Lower leg skin (tissue), 4 donors: ENCODE measurements at regions not wholly inside any gene's neighbourhood (a gene's known extent, or its start where the extent isn't known, plus 50 kb on each side); places are given as distances from the start of the nearest gene placed in this dataset.

Experiments used
- DNase-seq, 2 donors: peaks; one replicate each; pipeline ENCODE4 v3.0.0-alpha.2; 2019; ENCODE audit warnings: low spot score in 2 of 2
- H3K4me3 ChIP-seq: fragments of 200-600 bp; sonication (generic); 2 replicates; pipeline ENCODE4 v1.5.1; 2017; ENCODE audit warnings: mild to moderate bottlenecking, low read depth; ENCODE audit not compliant: poor library complexity, severe bottlenecking
- POLR2A ChIP-seq, 2 donors: fragments of 450-650 bp; IDR thresholded peaks; one replicate each; pipeline ENCODE4 v1.6.1; 2016 to 2017; ENCODE audit warnings: antibody characterized with exemption in 2 of 2, mild to moderate bottlenecking in 1 of 2, moderate library complexity in 1 of 2
- WGBS, 2 donors: methylation state at CpG; one replicate each; pipeline ENCODE4 v1.1.5; 2018; 5-methylcytosine and 5-hydroxymethylcytosine counted together
- intact Hi-C: fragments of 100-400 bp; cut with DNase I; formaldehyde crosslinking; loops from one replicate; pipeline ENCODE4 v1.15.0; 2023; ENCODE audit warnings: low total_unique reads
- TF ChIP-seq, protein P1 (sequence below), 3 donors: fragments of 450-650 bp; IDR thresholded peaks; one replicate each; pipeline ENCODE4 v1.5.1; 2016; ENCODE audit warnings: antibody characterized with exemption in 3 of 3, mild to moderate bottlenecking in 3 of 3, moderate library complexity in 2 of 3

DNA sequence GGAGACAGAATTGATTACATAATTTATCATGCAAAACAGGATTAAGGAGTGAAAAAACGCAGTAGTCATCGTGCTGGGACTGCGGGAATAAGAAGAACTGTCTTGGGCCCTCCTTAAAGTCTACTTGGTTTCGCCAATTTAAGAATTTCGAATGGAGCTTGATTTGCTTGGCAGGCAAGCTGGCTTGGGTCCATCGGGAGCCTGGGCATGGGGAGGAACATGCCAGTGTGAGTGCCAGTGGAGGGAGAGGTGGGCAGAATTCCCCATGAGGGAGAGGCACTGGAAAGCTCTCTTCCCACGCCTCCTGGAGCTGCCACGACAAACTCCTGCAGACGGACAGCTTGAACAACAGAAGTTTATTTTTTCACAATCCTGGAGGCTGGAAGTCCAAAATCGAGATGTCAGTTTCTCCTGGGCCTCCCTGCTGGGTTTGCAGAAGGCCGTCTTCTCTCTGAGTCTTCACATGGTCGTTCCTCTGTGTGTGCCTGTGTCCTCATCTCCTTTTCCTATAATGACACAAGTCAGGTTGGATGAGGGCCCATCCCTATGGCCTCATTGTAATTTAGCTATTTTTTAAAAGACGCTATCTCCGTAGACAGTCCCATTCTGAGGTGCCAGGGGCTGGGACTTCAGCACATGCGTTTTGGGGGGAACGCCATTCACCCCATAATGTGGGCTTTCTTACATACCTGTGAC is 528.7 kb upstream of the DPP6 start:
- no peak for DNase-seq
- 56 to 60% methylated on average over 16 of the region's 16 CpGs for WGBS, 2 donors
- no peak for TF ChIP-seq POLR2A (IDR thresholded peaks at IDR 0.05)
- TF ChIP-seq, protein P1, sequence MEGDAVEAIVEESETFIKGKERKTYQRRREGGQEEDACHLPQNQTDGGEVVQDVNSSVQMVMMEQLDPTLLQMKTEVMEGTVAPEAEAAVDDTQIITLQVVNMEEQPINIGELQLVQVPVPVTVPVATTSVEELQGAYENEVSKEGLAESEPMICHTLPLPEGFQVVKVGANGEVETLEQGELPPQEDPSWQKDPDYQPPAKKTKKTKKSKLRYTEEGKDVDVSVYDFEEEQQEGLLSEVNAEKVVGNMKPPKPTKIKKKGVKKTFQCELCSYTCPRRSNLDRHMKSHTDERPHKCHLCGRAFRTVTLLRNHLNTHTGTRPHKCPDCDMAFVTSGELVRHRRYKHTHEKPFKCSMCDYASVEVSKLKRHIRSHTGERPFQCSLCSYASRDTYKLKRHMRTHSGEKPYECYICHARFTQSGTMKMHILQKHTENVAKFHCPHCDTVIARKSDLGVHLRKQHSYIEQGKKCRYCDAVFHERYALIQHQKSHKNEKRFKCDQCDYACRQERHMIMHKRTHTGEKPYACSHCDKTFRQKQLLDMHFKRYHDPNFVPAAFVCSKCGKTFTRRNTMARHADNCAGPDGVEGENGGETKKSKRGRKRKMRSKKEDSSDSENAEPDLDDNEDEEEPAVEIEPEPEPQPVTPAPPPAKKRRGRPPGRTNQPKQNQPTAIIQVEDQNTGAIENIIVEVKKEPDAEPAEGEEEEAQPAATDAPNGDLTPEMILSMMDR (IDR thresholded peaks at IDR 0.05) = no peak
- intact Hi-C loops = no loop called here
- H3K4me3 ChIP-seq = no peak overlapping the region

DNA sequence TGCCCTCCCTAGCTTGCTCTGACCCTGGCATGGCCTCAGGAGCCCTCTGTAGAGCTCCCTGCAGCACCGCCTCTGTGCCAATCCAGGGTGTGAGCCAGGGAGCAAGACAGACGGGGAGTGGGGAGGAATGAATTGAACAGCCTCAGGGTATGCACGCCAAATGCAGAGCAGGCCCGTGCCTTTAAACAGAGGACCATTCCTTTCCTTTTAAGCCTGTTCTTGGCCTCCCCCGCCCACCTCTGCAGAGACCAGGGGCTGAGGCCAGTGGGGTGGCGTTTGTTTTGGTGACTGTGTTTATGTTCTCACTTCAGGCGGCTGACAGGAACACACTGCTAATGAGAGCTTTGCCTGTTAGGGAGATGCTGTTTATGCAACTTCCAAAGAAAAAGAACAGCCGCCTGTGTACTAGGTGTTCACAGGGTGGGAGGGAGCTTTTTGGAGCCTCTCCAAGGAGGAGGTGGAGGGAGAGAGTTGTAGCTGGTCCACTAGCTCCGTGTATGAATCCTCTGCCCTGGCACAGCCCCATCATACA is 528.1 kb upstream of the DPP6 start:
- intact Hi-C loops = no loop called here
- no peak overlapping the region for H3K4me3 ChIP-seq
- DNase-seq = no peak
- TF ChIP-seq, protein P1 (IDR thresholded peaks at IDR 0.05) = no peak
- no peak for TF ChIP-seq POLR2A (IDR thresholded peaks at IDR 0.05)
- 17 to 18% methylated on average over 9 of the region's 9 CpGs for WGBS, 2 donors

DNA sequence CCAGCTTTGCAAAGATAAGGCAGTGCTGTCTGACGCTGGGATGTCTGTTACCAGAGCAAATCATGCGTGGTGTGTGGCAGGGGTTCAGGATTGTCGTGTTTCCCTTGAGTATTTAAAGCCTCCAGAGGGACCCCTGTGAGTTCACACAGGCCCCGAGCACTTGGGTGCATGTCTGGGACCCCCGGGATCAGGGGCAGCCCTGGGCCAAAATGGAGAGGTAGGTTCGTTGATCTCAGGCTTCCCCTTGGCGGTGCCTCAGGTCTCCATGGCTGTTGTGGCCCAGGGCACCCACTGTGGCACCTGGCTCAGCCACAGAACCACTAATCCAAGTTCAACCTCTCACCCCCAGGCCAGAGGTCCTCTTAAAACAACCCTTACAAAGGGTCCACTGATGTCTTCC is 523.1 kb upstream of the DPP6 start:
- intact Hi-C loops = no loop called here
- DNase-seq = no peak
- no peak for TF ChIP-seq POLR2A (IDR thresholded peaks at IDR 0.05)
- TF ChIP-seq, protein P1 (IDR thresholded peaks at IDR 0.05) = no peak
- H3K4me3 ChIP-seq = no peak overlapping the region
- 78 to 88% methylated on average over 7 of the region's 7 CpGs for WGBS, 2 donors

DNA sequence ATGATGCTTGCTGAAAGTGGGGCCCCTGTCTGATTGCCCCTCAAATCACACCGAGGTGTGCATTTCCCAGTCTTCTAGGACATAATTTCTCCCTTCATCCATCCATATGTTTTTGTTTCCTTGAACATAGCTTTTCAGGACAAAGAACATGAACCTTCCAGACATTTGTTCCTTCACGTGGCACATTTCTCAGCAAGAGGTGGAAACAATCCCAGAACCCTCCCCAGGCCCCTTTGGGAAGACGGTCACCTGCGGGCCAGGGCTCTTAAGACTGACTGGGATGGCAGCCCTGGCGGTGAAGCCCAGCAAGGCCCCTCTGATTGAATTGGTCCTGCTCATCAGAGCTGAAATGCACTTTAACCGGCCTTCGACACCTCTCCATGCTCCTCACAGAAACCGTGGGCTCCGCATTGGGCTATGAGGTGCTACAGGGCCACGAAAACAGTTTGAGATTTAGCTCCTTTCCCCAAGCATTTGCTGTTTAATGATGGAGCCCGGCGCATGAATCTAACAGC is 522.5 kb upstream of the DPP6 start:
- no peak overlapping the region for H3K4me3 ChIP-seq

DNA sequence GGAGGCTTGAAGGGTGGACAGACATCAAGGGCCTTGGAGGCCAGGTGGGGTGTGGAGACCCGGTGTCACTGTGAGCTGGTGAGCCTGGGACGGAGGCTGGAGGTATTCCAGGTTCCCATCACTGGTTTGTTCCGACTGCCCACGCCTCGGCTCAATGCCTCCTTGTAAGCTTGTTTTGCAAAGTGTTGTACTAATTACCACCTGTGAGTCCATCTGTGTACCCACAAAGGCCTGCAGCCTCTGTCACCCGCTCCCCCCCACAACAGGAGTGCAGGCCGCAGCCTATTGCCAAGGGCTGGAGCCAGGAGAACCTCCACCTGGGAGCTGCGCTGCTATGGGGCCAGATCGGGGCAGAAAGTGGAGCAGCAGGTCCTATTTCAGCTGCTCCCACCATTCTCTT is 521.8 kb upstream of the DPP6 start:
- TF ChIP-seq, protein P1 (IDR thresholded peaks at IDR 0.05) = no peak
- TF ChIP-seq POLR2A (IDR thresholded peaks at IDR 0.05) = no peak
- WGBS, 2 donors = 90 to 94% methylated on average over 9 of the region's 9 CpGs
- intact Hi-C loops = no loop called here
- no peak overlapping the region for H3K4me3 ChIP-seq
- DNase-seq = no peak

More for the DNA sequence above, 522.5 kb upstream of the DPP6 start:
- TF ChIP-seq, protein P1 (IDR thresholded peaks at IDR 0.05) = no peak
- intact Hi-C loops = no loop called here
- 89 to 92% methylated on average over 12 of the region's 12 CpGs for WGBS, 2 donors
- no peak for DNase-seq
